H1 (cell line): ENCODE measurements at regions not wholly inside any gene's neighbourhood (a gene's known extent, or its start where the extent isn't known, plus 50 kb on each side); places are given as distances from the start of the nearest gene placed in this dataset.

ENCODE experiments used
- CTCF ChIA-PET: fragments of 300-600 bp; sonication (Branson Sonifier 250); formaldehyde crosslinking; loops from one replicate; lab custom pipeline; 2021; ENCODE audit not compliant: partially characterized antibody; lab: Charles Lee
- POLR2A ChIA-PET: fragments of 300-600 bp; sonication (Branson Sonifier 250); formaldehyde crosslinking; loops from one replicate; lab custom pipeline; 2021; ENCODE audit warnings: inconsistent platforms; ENCODE audit not compliant: partially characterized antibody; lab: Charles Lee
- DNase-seq, 2 experiments: peaks; one replicate each; pipeline versions ENCODE4 v3.0.0 to v3.0.0-alpha.2; 2010 to 2022; ENCODE audit warnings: low spot score in 2 of 2, low read depth in 1 of 2, mixed read lengths in 1 of 2
- FAIRE-seq: peaks from 2 replicates; lab custom pipeline; 2011; peaks lifted over from hg19 to GRCh38; lab: Jason Lieb, UNC
- H2AFZ ChIP-seq: 2 replicates; pipeline ENCODE4 v1.8.1; 2012; ENCODE audit warnings: low read length, inconsistent platforms
- H2AK5ac ChIP-seq: 2 replicates; pipeline ENCODE4 v1.6.1; 2013; ENCODE audit warnings: low read depth, low read length
- H2BK120ac ChIP-seq: replicated peaks from 2 replicates; pipeline ENCODE3; 2013; ENCODE audit warnings: low read depth, low read length, inconsistent platforms
- H2BK12ac ChIP-seq: 2 replicates; pipeline ENCODE4 v1.6.1; 2013; ENCODE audit warnings: low read depth, low read length
- H2BK15ac ChIP-seq: 2 replicates; pipeline ENCODE4 v1.6.1; 2013; ENCODE audit warnings: low read length
- H2BK20ac ChIP-seq: 2 replicates; pipeline ENCODE4 v1.6.1; 2013; ENCODE audit warnings: low read length
- H2BK5ac ChIP-seq: 2 replicates; pipeline ENCODE4 v1.6.1; 2013; ENCODE audit warnings: low read depth, low read length
- H3K14ac ChIP-seq: 2 replicates; pipeline ENCODE4 v1.6.1; 2013; ENCODE audit warnings: inconsistent platforms; ENCODE audit not compliant: insufficient read length
- H3K18ac ChIP-seq: 2 replicates; pipeline ENCODE4 v1.6.1; 2013; ENCODE audit warnings: low read length; ENCODE audit errors: extremely low read depth
- H3K23ac ChIP-seq: 2 replicates; pipeline ENCODE4 v1.6.1; 2013; ENCODE audit warnings: inconsistent platforms; ENCODE audit not compliant: insufficient read length
- H3K23me2 ChIP-seq: 2 replicates; pipeline ENCODE4 v1.6.1; 2013; ENCODE audit warnings: low read depth, low read length
- H3K27ac ChIP-seq: 2 replicates; pipeline ENCODE4 v1.6.1; 2011; ENCODE audit warnings: low read depth, low read length, inconsistent platforms
- H3K27me3 ChIP-seq, 4 experiments: replicated peaks in 1 of 4; 1 replicate in 1 of 4; 2 replicates in 3 of 4; pipeline versions ENCODE4 v1.6.1 to v1.8.1; 2011 to 2013; ENCODE audit warnings: low read length in 3 of 4, mild to moderate bottlenecking in 3 of 4, inconsistent platforms in 2 of 4, mixed read lengths in 2 of 4, moderate library complexity in 1 of 4; ENCODE audit not compliant: control insufficient read depth in 3 of 4, insufficient read depth in 3 of 4; ENCODE audit errors: extremely low read depth in 1 of 4
- H3K36me3 ChIP-seq, 4 experiments: 2 replicates each; pipeline versions ENCODE4 v1.6.1 to v1.8.1; 2011 to 2013; ENCODE audit warnings: mild to moderate bottlenecking in 4 of 4, low read length in 3 of 4, moderate library complexity in 2 of 4, control low read depth in 1 of 4, inconsistent platforms in 1 of 4; ENCODE audit not compliant: insufficient read depth in 4 of 4, control insufficient read depth in 2 of 4
- H3K4ac ChIP-seq: replicated peaks from 2 replicates; pipeline ENCODE3; 2013; ENCODE audit warnings: low read length, low read depth, mixed read lengths, inconsistent platforms; ENCODE audit not compliant: insufficient read length
- H3K4me1 ChIP-seq, 4 experiments: replicated peaks in 1 of 4; 1 replicate in 1 of 4; 2 replicates in 3 of 4; pipeline versions ENCODE4 v1.6.1 to v1.8.1; 2011 to 2013; ENCODE audit warnings: low read length in 3 of 4, inconsistent platforms in 2 of 4, mixed read lengths in 1 of 4; ENCODE audit not compliant: insufficient read depth in 4 of 4, control insufficient read depth in 3 of 4
- H3K4me2 ChIP-seq, 2 experiments: 2 replicates each; pipeline versions ENCODE4 v1.6.1 to v1.8.1; 2011 to 2013; ENCODE audit warnings: low read depth in 2 of 2, low read length in 2 of 2, control low read depth in 1 of 2, inconsistent platforms in 1 of 2, mild to moderate bottlenecking in 1 of 2; ENCODE audit not compliant: insufficient read depth in 1 of 2
- H3K4me3 ChIP-seq, 4 experiments: fragments of 200-600, 300-600 bp in 1 of 4; sonication (generic), shearing (Covaris generic), sonication (Bioruptor Twin) in 1 of 4; 2 replicates each; pipeline versions ENCODE4 v1.5.1 to v1.8.1; 2011 to 2016; ENCODE audit warnings: low read length in 4 of 4, low read depth in 3 of 4, control low read depth in 2 of 4, inconsistent platforms in 2 of 4, mild to moderate bottlenecking in 2 of 4, mixed read lengths in 1 of 4, moderate library complexity in 1 of 4; ENCODE audit not compliant: insufficient read depth in 2 of 4; ENCODE audit errors: extremely low read depth in 1 of 4
- H3K56ac ChIP-seq: replicated peaks from 2 replicates; pipeline ENCODE3; 2013; ENCODE audit warnings: low read depth, mild to moderate bottlenecking, mixed read lengths, low read length, inconsistent platforms; ENCODE audit not compliant: insufficient read length
- H3K79me1 ChIP-seq: 2 replicates; pipeline ENCODE4 v1.6.1; 2013; ENCODE audit warnings: low read depth, low read length, control low read depth
- H3K79me2 ChIP-seq, 2 experiments: 2 replicates each; pipeline versions ENCODE4 v1.6.1 to v1.8.1; 2012 to 2013; ENCODE audit warnings: low read length in 2 of 2, mild to moderate bottlenecking in 2 of 2, inconsistent platforms in 1 of 2; ENCODE audit not compliant: insufficient read depth in 2 of 2, control insufficient read depth in 1 of 2
- H3K9ac ChIP-seq, 4 experiments: replicated peaks in 1 of 4; 1 replicate in 1 of 4; 2 replicates in 3 of 4; pipeline versions ENCODE4 v1.6.1 to v1.8.1; 2011 to 2013; ENCODE audit warnings: low read depth in 3 of 4, low read length in 3 of 4, control low read depth in 2 of 4, mild to moderate bottlenecking in 2 of 4, moderate library complexity in 2 of 4, inconsistent platforms in 1 of 4; ENCODE audit errors: extremely low read depth in 1 of 4
- H3K9me3 ChIP-seq, 2 experiments: 2 replicates each; pipeline versions ENCODE4 v1.6.1 to v1.8.1; 2012 to 2013; ENCODE audit warnings: mild to moderate bottlenecking in 2 of 2, moderate library complexity in 2 of 2, control low read depth in 1 of 2, inconsistent platforms in 1 of 2, low read depth in 1 of 2, low read length in 1 of 2, mixed read lengths in 1 of 2; ENCODE audit not compliant: insufficient read depth in 2 of 2
- H4K20me1 ChIP-seq, 2 experiments: replicated peaks in 1 of 2; 2 replicates each; pipeline versions ENCODE3 to v1.8.1; 2011 to 2013; ENCODE audit warnings: inconsistent platforms in 2 of 2, low read length in 2 of 2, mild to moderate bottlenecking in 1 of 2; ENCODE audit not compliant: insufficient read depth in 2 of 2, control insufficient read depth in 1 of 2
- H4K5ac ChIP-seq: 2 replicates; pipeline ENCODE4 v1.6.1; 2013; ENCODE audit warnings: low read length, low read depth, mixed read lengths, inconsistent platforms; ENCODE audit not compliant: insufficient read length
- H4K8ac ChIP-seq: 2 replicates; pipeline ENCODE4 v1.8.0; 2013; ENCODE audit warnings: mild to moderate bottlenecking, moderate library complexity, low read length, inconsistent platforms; ENCODE audit not compliant: insufficient read depth; ENCODE audit errors: extremely low read depth
- H4K91ac ChIP-seq: replicated peaks from 2 replicates; pipeline ENCODE3; 2013; ENCODE audit warnings: low read length, mixed read lengths, inconsistent platforms; ENCODE audit not compliant: insufficient read length
- CBX8 ChIP-seq: fragments of 300-800, 300-1000 bp; sonication (generic); IDR thresholded peaks from 2 replicates; pipeline ENCODE4 v1.7.1; 2016; ENCODE audit warnings: low read depth, low read length, borderline replicate concordance
- CTCF ChIP-seq, 3 experiments: IDR thresholded peaks; 1 replicate in 2 of 3; 2 replicates in 1 of 3; pipeline versions ENCODE4 v1.5.1 to v1.6.1; 2011; ENCODE audit warnings: low read length in 3 of 3, mild to moderate bottlenecking in 3 of 3, inconsistent platforms in 2 of 3, low read depth in 1 of 3, moderate library complexity in 1 of 3; ENCODE audit not compliant: insufficient read depth in 1 of 3; ENCODE audit errors: control extremely low read depth in 1 of 3
- E2F6 ChIP-seq: IDR thresholded peaks from 2 replicates; pipeline ENCODE4 v1.6.1; 2012; ENCODE audit warnings: inconsistent platforms
- HDAC6 ChIP-seq: IDR thresholded peaks from one replicate; pipeline ENCODE4 v1.7.1; 2012; ENCODE audit warnings: low read depth, mild to moderate bottlenecking, inconsistent platforms, low read length, moderate library complexity
- MAFK ChIP-seq: IDR thresholded peaks from 2 replicates; pipeline ENCODE4 v1.6.1; 2012; ENCODE audit warnings: low read depth, mild to moderate bottlenecking, improper control_type of control experiment, low read length
- SIRT6 ChIP-seq: IDR thresholded peaks from one replicate; pipeline ENCODE4 v1.7.1; 2012; ENCODE audit warnings: low read length, inconsistent platforms
- WGBS, 2 experiments: shearing (Covaris generic) in 1 of 2; methylation state at CpG; one replicate each; pipeline versions ENCODE4 v1.1.6 to v1.1.7; 2013 to 2015; ENCODE audit warnings: low lambda C conversion rate in 2 of 2, mixed read lengths in 2 of 2, inconsistent platforms in 1 of 2, low coverage in 1 of 2, missing lambda C conversion rate in 1 of 2; ENCODE audit not compliant: insufficient replicate concordance in 2 of 2, insufficient coverage in 1 of 2, insufficient read length in 1 of 2; ENCODE audit errors: extremely low coverage in 1 of 2, missing lambda C conversion rate in 1 of 2; 5-methylcytosine and 5-hydroxymethylcytosine counted together

DNA sequence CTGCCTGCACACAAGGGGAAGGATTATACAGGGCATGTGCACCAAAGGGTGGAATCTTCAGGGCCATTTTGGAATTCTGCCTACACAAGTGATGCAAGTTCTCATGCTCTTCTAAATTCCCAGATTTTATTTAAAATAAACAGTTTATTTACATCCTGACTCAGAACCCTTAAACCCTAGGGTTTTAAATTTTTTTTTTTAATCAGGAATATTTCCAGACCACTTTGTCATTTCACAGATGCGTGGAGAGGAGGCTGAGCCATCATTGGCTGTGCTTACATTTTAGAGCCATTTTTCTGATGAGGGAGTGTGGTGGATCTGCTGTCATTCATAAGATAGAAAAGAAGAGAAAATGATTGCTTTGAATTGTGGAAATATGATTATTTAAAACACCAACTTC, 65.2 kb upstream of the MNS1 start:
- Histone ChIP-seq H3K36me3 (no peaks in the 10 kb centered on the region), H3K27ac (no peak overlapping the region), H3K27me3 (no peaks in the 10 kb centered on the region), H2BK15ac (no peak overlapping the region), H4K8ac (no peak overlapping the region), H3K9me3 (no peaks in the 10 kb centered on the region), H2BK12ac (no peak overlapping the region), H3K4me1 (no peaks in the 10 kb centered on the region), H3K4me3 (no peak overlapping the region), H3K9ac (no peak overlapping the region), H3K56ac (no peak overlapping the region), H3K4me2 (no peak overlapping the region), H4K5ac (no peak overlapping the region), H3K4ac (no peak overlapping the region), H2BK5ac (no peak overlapping the region), H3K18ac (no peak overlapping the region), H3K23me2 (no peaks in the 10 kb centered on the region), H3K23ac (no peak overlapping the region), H4K20me1 (no peaks in the 10 kb centered on the region), H3K79me1 (no peaks in the 10 kb centered on the region), H2AFZ (no peak overlapping the region), H3K14ac (no peak overlapping the region), H2BK120ac (no peak overlapping the region), H2AK5ac (no peak overlapping the region), H2BK20ac (no peak overlapping the region), H3K79me2 (no peaks in the 10 kb centered on the region), H4K91ac (no peak overlapping the region)
- TF ChIP-seq E2F6 (no peak), CBX8 (no peak), SIRT6 (no peak), HDAC6 (no peak), MAFK (no peak), CTCF (IDR thresholded peaks at IDR 0.05; ENCODE audit: control extremely low read depth in 1 of 3, insufficient read depth in 1 of 3, low read depth in 1 of 3, low read length in 3 of 3) (no peak)
- POLR2A ChIA-PET = no interaction called here
- DNase-seq = no peak
- WGBS, 2 experiments = 88% methylated on average over 1 of the region's 1 CpG; no CpG with 5 or more reads in 1 of the 2 experiments
- no peak for FAIRE-seq
- CTCF ChIA-PET = no interaction called here
